ENCODE measurements at regions not wholly inside any gene's neighbourhood (a gene's known extent, or its start where the extent isn't known, plus 50 kb on each side); places are given as distances from the start of the nearest gene placed in this dataset.

- Mint-ChIP-seq H3K4me1 (peaks cover 0 to 4% of the 10 kb centered on the region in 2 donors), H3K4me3 (no peak overlapping the region), H3K27me3 (ENCODE audit: low read depth in 3 of 3) (peaks cover 2 to 23% (median 5%) of the 10 kb centered on the region in 3 donors), H3K36me3 (no peaks in the 10 kb centered on the region), H3K9me3 (no peaks in the 10 kb centered on the region), H3K27ac (no peak overlapping the region)
- no peak for DNase-seq
Observed at GRCh38 chr20:60820918-60821317, 431.1 kb upstream of the CDH4 start.

- H3K4me3 Mint-ChIP-seq, result no peak overlapping the region
- no peak for DNase-seq
Observed at GRCh38 chr20:60822699-60823607, 429.1 kb upstream of the CDH4 start.

GRCh38 chr20:60835876-60836275 is 416.2 kb upstream of the CDH4 start:
- Mint-ChIP-seq H3K9me3 (peaks cover 0 to 2% (median 0%) of the 10 kb centered on the region in 6 donors), H3K27me3 (ENCODE audit: low read depth in 3 of 3) (peaks cover 0 to 7% (median 3%) of the 10 kb centered on the region in 3 donors), H3K4me3 (no peak overlapping the region)

More at GRCh38 chr20:60822699-60823607, 429.1 kb upstream of the CDH4 start:
- H3K4me1 Mint-ChIP-seq, result peaks cover 0 to 4% of the 10 kb centered on the region in 2 donors
- H3K27ac Mint-ChIP-seq, result no peak overlapping the region
- H3K27me3 Mint-ChIP-seq (ENCODE audit: low read depth in 3 of 3), result peaks cover 2 to 12% (median 5%) of the 10 kb centered on the region in 3 donors
- no peaks in the 10 kb centered on the region for H3K36me3 Mint-ChIP-seq
- no peaks in the 10 kb centered on the region for H3K9me3 Mint-ChIP-seq

GRCh38 chr20:60837173-60837770 is 414.8 kb upstream of the CDH4 start:
- no peak for DNase-seq
- Mint-ChIP-seq H3K9me3 (peaks cover 0 to 2% (median 0%) of the 10 kb centered on the region in 6 donors), H3K27me3 (ENCODE audit: low read depth in 3 of 3) (peaks cover 0 to 9% (median 3%) of the 10 kb centered on the region in 3 donors), H3K36me3 (no peaks in the 10 kb centered on the region), H3K4me3 (no peak overlapping the region), H3K4me1 (no peaks in the 10 kb centered on the region), H3K27ac (no peak overlapping the region)

More at GRCh38 chr20:60835876-60836275, 416.2 kb upstream of the CDH4 start:
- Mint-ChIP-seq H3K4me1 (no peaks in the 10 kb centered on the region), H3K36me3 (no peaks in the 10 kb centered on the region), H3K27ac (no peak overlapping the region)
- DNase-seq, result no peak

GRCh38 chr20:60838297-60838696 is 413.8 kb upstream of the CDH4 start:
- H3K4me1 Mint-ChIP-seq, result no peaks in the 10 kb centered on the region
- H3K4me3 Mint-ChIP-seq, result no peak overlapping the region
- no peaks in the 10 kb centered on the region for H3K36me3 Mint-ChIP-seq
- peaks cover 0 to 9% (median 3%) of the 10 kb centered on the region in 3 donors for H3K27me3 Mint-ChIP-seq (ENCODE audit: low read depth in 3 of 3)
- no peak for DNase-seq
- peaks cover 0 to 2% (median 0%) of the 10 kb centered on the region in 6 donors for H3K9me3 Mint-ChIP-seq
- H3K27ac Mint-ChIP-seq, result no peak overlapping the region

- Mint-ChIP-seq H3K9me3 (peaks cover 0 to 2% (median 0%) of the 10 kb centered on the region in 6 donors), H3K27me3 (ENCODE audit: low read depth in 3 of 3) (peaks cover 0 to 9% (median 0%) of the 10 kb centered on the region in 3 donors), H3K4me3 (no peak overlapping the region), H3K36me3 (no peaks in the 10 kb centered on the region), H3K27ac (no peak overlapping the region), H3K4me1 (no peaks in the 10 kb centered on the region)
- no peak for DNase-seq
Observed at GRCh38 chr20:60840971-60841370, 411.1 kb upstream of the CDH4 start.

- no peaks in the 10 kb centered on the region for H3K9me3 Mint-ChIP-seq
- H3K4me3 Mint-ChIP-seq, result no peak overlapping the region
- H3K36me3 Mint-ChIP-seq, result no peaks in the 10 kb centered on the region
- no peaks in the 10 kb centered on the region for H3K4me1 Mint-ChIP-seq
- no peak overlapping the region for H3K27ac Mint-ChIP-seq
- peaks cover 3 to 8% (median 4%) of the 10 kb centered on the region in 3 donors for H3K27me3 Mint-ChIP-seq (ENCODE audit: low read depth in 3 of 3)
- no peak for DNase-seq
Observed at GRCh38 chr20:60845146-60845545, 406.9 kb upstream of the CDH4 start.

GRCh38 chr20:60851826-60852704 is 400.0 kb upstream of the CDH4 start:
- Mint-ChIP-seq H3K27me3 (ENCODE audit: low read depth in 3 of 3) (peaks cover 4 to 10% (median 7%) of the 10 kb centered on the region in 3 donors), H3K4me1 (no peaks in the 10 kb centered on the region), H3K9me3 (peaks cover 0 to 8% (median 3%) of the 10 kb centered on the region in 6 donors), H3K27ac (no peak overlapping the region), H3K36me3 (no peaks in the 10 kb centered on the region), H3K4me3 (no peak overlapping the region)
- DNase-seq, result no peak

- Mint-ChIP-seq H3K9me3 (peaks cover 0 to 8% (median 3%) of the 10 kb centered on the region in 6 donors), H3K4me1 (no peaks in the 10 kb centered on the region), H3K36me3 (no peaks in the 10 kb centered on the region), H3K27ac (no peak overlapping the region), H3K27me3 (ENCODE audit: low read depth in 3 of 3) (peaks cover under 1 to 4% (median 2%) of the 10 kb centered on the region in 3 donors), H3K4me3 (no peak overlapping the region)
- DNase-seq, result no peak
Observed at GRCh38 chr20:60857708-60858107, 394.4 kb upstream of the CDH4 start.

- Mint-ChIP-seq H3K4me3 (no peak overlapping the region), H3K27me3 (ENCODE audit: low read depth in 3 of 3) (peaks cover 0 to 5% (median 2%) of the 10 kb centered on the region in 3 donors), H3K36me3 (no peaks in the 10 kb centered on the region), H3K27ac (no peak overlapping the region), H3K4me1 (no peaks in the 10 kb centered on the region), H3K9me3 (no peaks in the 10 kb centered on the region)
- no peak for DNase-seq
Observed at GRCh38 chr20:60862601-60863000, 389.5 kb upstream of the CDH4 start.

- H3K9me3 Mint-ChIP-seq, result no peaks in the 10 kb centered on the region
- H3K4me3 Mint-ChIP-seq, result no peak overlapping the region
- H3K4me1 Mint-ChIP-seq, result no peaks in the 10 kb centered on the region
- no peak for DNase-seq
- H3K36me3 Mint-ChIP-seq, result no peaks in the 10 kb centered on the region
- peaks cover 0 to 4% (median 2%) of the 10 kb centered on the region in 3 donors for H3K27me3 Mint-ChIP-seq (ENCODE audit: low read depth in 3 of 3)
- H3K27ac Mint-ChIP-seq, result no peak overlapping the region
Observed at GRCh38 chr20:60863548-60863947, 388.5 kb upstream of the CDH4 start.

GRCh38 chr20:60867589-60867988 is 384.5 kb upstream of the CDH4 start:
- Mint-ChIP-seq H3K27ac (no peak overlapping the region), H3K4me1 (no peaks in the 10 kb centered on the region), H3K36me3 (no peaks in the 10 kb centered on the region), H3K9me3 (no peaks in the 10 kb centered on the region), H3K4me3 (no peak overlapping the region), H3K27me3 (ENCODE audit: low read depth in 3 of 3) (peaks cover 0 to 3% (median 2%) of the 10 kb centered on the region in 3 donors)
- DNase-seq, result no peak

- Mint-ChIP-seq H3K36me3 (no peaks in the 10 kb centered on the region), H3K9me3 (no peaks in the 10 kb centered on the region), H3K27me3 (ENCODE audit: low read depth in 3 of 3) (peaks cover 2 to 3% (median 3%) of the 10 kb centered on the region in 3 donors), H3K4me1 (no peaks in the 10 kb centered on the region), H3K27ac (no peak overlapping the region), H3K4me3 (no peak overlapping the region)
- DNase-seq, result no peak
Observed at GRCh38 chr20:60868316-60868891, 383.7 kb upstream of the CDH4 start.

Measured in immature natural killer cell (primary cell).